ENCODE measurements at regions not wholly inside any gene's neighbourhood (a gene's known extent, or its start where the extent isn't known, plus 50 kb on each side); places are given as distances from the start of the nearest gene placed in this dataset.

DNA sequence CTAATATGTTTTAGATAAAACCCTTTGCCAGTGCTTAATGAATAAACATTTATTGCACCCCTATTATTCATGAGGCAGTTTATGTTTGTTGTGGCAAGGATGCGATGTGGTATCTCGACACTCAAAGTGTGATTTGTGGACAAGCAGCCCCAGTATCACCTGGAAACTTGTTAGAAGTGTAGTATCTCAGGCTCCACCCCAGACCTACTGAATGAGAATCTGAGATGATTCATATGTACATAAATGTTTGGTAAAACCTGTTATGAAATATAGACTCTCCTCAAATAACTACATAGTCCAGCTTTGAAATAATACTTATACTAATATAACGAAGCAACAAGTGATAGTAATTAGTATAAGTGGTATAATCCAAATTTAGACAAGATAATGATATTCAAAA, 914.8 kb downstream of the TUSC7 start:
- TF ChIP-seq, protein P1, sequence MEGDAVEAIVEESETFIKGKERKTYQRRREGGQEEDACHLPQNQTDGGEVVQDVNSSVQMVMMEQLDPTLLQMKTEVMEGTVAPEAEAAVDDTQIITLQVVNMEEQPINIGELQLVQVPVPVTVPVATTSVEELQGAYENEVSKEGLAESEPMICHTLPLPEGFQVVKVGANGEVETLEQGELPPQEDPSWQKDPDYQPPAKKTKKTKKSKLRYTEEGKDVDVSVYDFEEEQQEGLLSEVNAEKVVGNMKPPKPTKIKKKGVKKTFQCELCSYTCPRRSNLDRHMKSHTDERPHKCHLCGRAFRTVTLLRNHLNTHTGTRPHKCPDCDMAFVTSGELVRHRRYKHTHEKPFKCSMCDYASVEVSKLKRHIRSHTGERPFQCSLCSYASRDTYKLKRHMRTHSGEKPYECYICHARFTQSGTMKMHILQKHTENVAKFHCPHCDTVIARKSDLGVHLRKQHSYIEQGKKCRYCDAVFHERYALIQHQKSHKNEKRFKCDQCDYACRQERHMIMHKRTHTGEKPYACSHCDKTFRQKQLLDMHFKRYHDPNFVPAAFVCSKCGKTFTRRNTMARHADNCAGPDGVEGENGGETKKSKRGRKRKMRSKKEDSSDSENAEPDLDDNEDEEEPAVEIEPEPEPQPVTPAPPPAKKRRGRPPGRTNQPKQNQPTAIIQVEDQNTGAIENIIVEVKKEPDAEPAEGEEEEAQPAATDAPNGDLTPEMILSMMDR (IDR thresholded peaks at IDR 0.05; ENCODE audit: low read depth, low read length), result no peak
- TF ChIP-seq, protein P2, sequence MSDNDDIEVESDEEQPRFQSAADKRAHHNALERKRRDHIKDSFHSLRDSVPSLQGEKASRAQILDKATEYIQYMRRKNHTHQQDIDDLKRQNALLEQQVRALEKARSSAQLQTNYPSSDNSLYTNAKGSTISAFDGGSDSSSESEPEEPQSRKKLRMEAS (IDR thresholded peaks at IDR 0.05; ENCODE audit: low read depth, low read length), result no peak
